ENCODE measurements at regions not wholly inside any gene's neighbourhood (a gene's known extent, or its start where the extent isn't known, plus 50 kb on each side); places are given as distances from the start of the nearest gene placed in this dataset.

- Histone ChIP-seq H3K36me3 (ENCODE audit: low read depth, missing control alignments) (no peaks in the 10 kb centered on the region), H3K9me3 (no peaks in the 10 kb centered on the region), H3K4me3 (no peak overlapping the region), H3K27me3 (no peaks in the 10 kb centered on the region), H3K4me1 (peaks cover 4% of the 10 kb centered on the region), H3K27ac (no peak overlapping the region)
- intact Hi-C loops (cut with DNase I; ENCODE audit: low total_unique reads): no loop called here
- no peak for TF ChIP-seq POLR2A (IDR thresholded peaks at IDR 0.05)
- TF ChIP-seq CTCF (IDR thresholded peaks at IDR 0.05): no peak
- no peak for DNase-seq
- WGBS, 2 donors: 71% methylated on average over 5 of the region's 5 CpGs
Measured at GRCh38 chr2:20507166-20507692, 60.4 kb downstream of the RHOB start.

- Histone ChIP-seq H3K27ac (no peak overlapping the region), H3K36me3 (ENCODE audit: low read depth, missing control alignments) (no peaks in the 10 kb centered on the region), H3K4me3 (no peak overlapping the region), H3K27me3 (no peaks in the 10 kb centered on the region), H3K9me3 (no peaks in the 10 kb centered on the region), H3K4me1 (peaks cover 4% of the 10 kb centered on the region)
- DNase-seq: no peak
- TF ChIP-seq POLR2A (IDR thresholded peaks at IDR 0.05): no peak
- no peak for TF ChIP-seq CTCF (IDR thresholded peaks at IDR 0.05)
- intact Hi-C loops (cut with DNase I; ENCODE audit: low total_unique reads): no loop called here
Measured at GRCh38 chr2:20507711-20508110, 60.8 kb downstream of the RHOB start.

- Histone ChIP-seq H3K4me3 (no peak overlapping the region), H3K27ac (no peak overlapping the region), H3K4me1 (peaks cover 4% of the 10 kb centered on the region), H3K27me3 (no peaks in the 10 kb centered on the region), H3K9me3 (no peaks in the 10 kb centered on the region), H3K36me3 (ENCODE audit: low read depth, missing control alignments) (no peaks in the 10 kb centered on the region)
- TF ChIP-seq CTCF (IDR thresholded peaks at IDR 0.05) (no peak), POLR2A (IDR thresholded peaks at IDR 0.05) (no peak)
- 81 to 100% methylated on average over 2 to 6 of the region's 6 CpGs for WGBS, 2 donors
- DNase-seq: no peak
- intact Hi-C loops (cut with DNase I; ENCODE audit: low total_unique reads): no loop called here
Measured at GRCh38 chr2:20509301-20509769, 62.5 kb downstream of the RHOB start.

- intact Hi-C loops (cut with DNase I; ENCODE audit: low total_unique reads): no loop called here
- WGBS, 2 donors: 54 to 60% methylated on average over 15 of the region's 15 CpGs
- Histone ChIP-seq H3K36me3 (ENCODE audit: low read depth, missing control alignments) (no peaks in the 10 kb centered on the region), H3K9me3 (no peaks in the 10 kb centered on the region), H3K4me3 (no peak overlapping the region), H3K27me3 (no peaks in the 10 kb centered on the region), H3K27ac (no peak overlapping the region), H3K4me1 (peaks cover 4% of the 10 kb centered on the region)
- no peak for TF ChIP-seq CTCF (IDR thresholded peaks at IDR 0.05)
- TF ChIP-seq POLR2A (IDR thresholded peaks at IDR 0.05): no peak
- DNase-seq: peak; percentile 47
Measured at GRCh38 chr2:20509770-20510490, 63.1 kb downstream of the RHOB start.

GRCh38 chr2:20511130-20511529 is 64.3 kb downstream of the RHOB start:
- Histone ChIP-seq H3K27me3 (no peaks in the 10 kb centered on the region), H3K4me1 (peaks cover 4% of the 10 kb centered on the region), H3K4me3 (no peak overlapping the region), H3K36me3 (ENCODE audit: low read depth, missing control alignments) (no peaks in the 10 kb centered on the region), H3K9me3 (no peaks in the 10 kb centered on the region), H3K27ac (no peak overlapping the region)
- TF ChIP-seq CTCF (IDR thresholded peaks at IDR 0.05) (no peak), POLR2A (IDR thresholded peaks at IDR 0.05) (no peak)
- intact Hi-C loops (cut with DNase I; ENCODE audit: low total_unique reads): no loop called here
- 88 to 93% methylated on average over 5 of the region's 5 CpGs for WGBS, 2 donors
- no peak for DNase-seq
